Ramos (cell line): ENCODE measurements at regions not wholly inside any gene's neighbourhood (a gene's known extent, or its start where the extent isn't known, plus 50 kb on each side); places are given as distances from the start of the nearest gene placed in this dataset.
"Not testable (repeated sequence)": the region's sequence is repeated elsewhere in the genome, so short reads cannot be mapped to it uniquely, and the experiment has no call there.

Source experiments
- in situ Hi-C: fragments of 300-500 bp; cut with MboI; formaldehyde crosslinking; loops from one replicate; pipeline ENCODE4 v1.14.3; 2022; ENCODE audit warnings: low sequenced_read_pairs; ENCODE audit not compliant: unreplicated experiment

DNA sequence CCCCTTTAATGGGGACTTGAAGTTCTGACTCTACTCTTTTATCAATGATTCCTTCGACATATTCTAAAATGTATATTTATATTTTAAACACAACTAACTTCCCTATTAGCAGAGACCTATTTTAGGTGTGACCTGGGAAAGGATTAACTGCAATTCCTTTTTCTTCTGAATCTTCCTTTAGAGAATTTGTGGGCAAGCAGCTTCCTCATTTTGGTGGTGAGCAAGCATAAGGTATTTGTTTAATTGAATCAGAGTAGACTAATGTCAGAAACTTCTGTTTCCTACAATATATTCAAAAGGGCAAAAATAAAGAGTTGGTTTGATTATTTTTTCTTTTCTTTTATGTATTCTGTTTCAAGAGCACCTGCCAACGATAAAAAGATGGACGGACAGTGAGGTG lies 237.0 kb downstream of the IKZF2 start:
- in situ Hi-C loops = no loop called here

DNA sequence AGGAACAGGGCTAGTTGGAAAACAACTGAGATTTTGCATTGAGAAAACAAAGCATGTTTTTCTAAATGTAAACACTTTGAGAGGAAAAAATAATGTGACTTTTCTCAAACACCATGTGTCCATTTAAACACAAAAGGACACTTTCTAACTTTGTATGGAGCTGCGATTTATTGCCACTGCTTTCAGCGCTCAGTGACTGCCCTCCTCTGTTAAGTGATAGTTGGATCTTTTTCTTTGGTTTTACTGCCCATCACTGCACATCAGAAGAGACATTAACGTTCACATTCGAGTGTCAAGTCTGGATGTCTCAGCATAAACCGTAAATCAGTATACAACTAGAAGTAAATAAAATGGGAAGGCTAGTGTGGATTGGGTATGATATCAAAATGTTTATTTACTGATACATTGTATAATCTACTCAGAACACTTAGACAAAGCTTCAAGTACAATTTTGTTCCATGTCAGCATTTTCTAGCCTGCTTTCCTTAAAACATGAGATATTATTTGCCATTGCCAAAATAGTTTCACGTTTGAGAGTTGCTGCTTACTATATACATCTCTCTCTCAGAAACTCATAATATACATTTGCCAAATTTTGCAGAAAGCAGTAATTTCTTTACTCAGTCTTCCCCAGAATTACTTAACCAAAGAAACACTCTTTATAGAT lies 237.6 kb downstream of the IKZF2 start:
- in situ Hi-C loops = no loop called here

DNA sequence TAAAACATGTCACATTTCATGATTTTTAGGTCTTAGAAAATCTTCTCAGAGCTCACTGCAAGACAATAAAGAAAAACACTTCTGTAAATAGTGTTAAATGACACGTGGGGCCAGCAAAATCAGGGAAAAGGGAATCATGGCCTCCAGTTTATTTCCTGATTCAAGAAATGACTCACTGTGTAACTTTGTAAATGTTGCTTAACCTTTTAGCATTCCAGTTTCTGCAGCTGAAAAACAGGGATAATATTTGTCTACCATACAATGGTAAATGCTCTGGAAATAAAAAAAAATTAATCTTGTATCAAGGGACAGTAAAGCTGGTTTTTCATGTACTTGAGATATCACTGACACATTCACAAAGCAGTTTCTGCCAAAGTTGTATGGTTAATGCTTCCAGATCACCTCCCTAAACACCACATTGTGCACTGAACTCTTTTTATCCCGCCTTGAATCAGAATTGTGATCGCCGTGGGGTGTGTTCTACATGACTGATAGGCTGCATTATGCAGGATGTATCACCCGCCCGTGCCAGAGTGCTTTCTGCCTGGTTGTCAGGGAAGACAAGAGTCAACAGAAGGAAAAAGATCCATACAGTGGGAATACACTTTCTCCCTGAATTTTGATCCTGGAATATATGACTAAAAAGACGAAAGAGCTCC lies 238.8 kb downstream of the IKZF2 start:
- in situ Hi-C loops = no loop called here

DNA sequence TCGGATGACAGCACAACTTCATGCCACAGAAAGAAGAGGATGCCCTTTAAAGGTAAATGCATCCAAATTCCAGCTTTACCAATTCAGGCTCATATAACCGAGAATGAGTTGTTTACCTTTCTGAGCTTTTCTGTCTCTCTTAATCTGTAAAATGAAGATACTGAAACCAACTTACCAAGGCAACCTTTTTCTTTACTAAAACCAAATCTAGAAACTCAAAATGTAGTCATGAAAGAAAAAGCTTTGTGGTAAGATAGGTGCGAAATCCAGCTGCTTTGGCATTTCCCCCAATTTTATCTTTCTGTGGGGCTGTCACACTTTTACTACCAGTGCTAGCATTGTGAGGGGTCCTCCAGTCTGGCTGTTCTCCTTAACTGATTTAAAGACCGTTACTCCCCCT lies 240.4 kb downstream of the IKZF2 start:
- in situ Hi-C loops = no loop called here

DNA sequence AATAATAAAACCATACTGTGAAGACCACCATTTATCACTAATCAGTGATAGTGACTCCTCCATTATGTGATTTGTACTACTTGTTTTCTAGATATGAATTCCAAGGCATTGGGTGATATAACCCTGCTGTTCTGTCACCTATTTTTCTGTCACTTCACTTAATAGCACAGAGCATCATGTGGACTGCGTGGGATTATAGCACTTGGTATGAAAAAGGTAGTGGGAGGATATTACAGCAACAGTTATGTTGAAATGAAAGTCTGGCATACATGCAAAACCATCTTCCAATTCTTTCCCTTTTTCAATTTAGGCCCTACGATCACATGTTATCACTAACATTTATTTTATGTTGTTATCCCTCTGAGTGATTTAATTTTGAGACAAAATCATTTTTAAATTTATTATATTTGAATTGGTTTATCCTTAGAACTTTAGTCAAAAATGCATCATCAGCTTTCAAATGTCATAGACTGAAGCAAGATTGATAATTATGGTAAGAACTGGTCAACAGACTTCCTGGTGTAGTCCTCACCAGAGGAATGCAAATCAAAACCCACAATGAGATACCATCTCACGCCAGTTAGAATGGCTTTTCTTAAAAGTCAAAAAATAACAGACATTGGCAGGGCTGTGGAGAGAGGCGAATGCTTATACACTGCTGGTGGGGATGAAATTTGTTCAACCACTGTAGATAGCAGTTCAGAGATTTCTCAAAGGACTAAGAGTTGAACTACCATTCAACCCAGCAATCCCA lies 242.6 kb downstream of the IKZF2 start:
- in situ Hi-C loops = no loop called here

DNA sequence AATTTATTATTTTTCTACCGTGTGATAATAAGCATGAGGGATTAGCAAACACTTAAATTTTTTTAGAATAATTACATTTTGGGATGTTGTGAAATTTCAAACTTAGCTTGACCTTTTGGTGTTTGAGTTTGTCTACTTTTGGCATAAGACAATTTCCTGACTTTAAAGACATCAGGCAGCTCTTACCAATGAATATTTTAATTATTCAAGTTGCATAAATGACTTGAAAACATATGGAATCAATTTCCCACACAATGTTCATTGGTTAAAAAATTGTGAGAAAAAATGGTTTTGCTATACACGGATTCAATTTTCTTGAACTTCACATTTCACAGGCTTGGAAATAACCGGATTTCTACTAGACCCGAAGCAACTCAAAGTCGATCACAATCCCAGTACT lies 243.4 kb downstream of the IKZF2 start:
- in situ Hi-C loops = no loop called here

DNA sequence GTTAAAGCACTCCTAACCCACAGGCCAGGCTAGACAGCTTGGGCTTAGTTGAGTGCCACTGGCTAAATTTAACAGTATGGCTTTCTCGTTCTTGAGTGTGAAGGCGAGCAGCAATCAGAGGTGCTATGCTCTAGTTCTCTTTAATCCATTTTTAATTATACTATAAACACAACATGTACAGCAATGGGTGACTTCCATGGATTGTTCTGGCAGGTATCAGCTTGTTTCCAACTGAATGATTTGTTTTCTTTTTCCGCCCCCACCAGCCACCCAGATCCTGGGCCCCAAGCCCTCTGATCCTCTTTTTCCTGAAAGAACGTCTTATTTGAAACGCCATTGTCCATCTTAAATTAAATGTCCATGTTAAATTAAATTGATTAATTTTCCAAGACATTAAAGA lies 244.8 kb downstream of the IKZF2 start:
- in situ Hi-C loops = no loop called here

DNA sequence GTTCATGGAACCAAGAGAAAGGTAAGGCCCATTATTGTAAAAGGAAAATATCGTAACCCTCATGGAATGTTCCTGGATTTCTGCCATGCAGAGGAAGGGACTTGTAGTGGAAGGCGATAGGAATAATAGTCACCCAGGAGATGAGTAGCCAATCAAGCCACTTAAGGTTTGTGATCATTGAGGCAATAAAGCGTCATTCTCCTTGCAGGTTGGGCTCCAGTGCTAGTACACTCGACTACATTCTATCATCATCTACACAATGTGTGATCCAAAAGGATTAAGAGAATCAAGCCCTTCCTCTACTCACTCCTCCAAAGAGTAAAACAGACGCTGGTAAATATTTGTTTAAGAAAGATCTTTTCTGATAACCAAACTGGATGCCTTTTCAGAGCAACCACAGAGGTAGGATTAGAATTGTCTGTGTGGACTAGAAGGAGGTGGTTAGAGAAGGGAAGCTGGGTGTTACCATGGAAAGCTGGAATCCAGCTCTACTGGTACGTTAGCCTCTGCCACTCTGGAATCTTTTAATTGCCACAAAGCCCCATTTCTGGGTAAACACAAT lies 245.7 kb downstream of the IKZF2 start:
- in situ Hi-C loops = no loop called here

DNA sequence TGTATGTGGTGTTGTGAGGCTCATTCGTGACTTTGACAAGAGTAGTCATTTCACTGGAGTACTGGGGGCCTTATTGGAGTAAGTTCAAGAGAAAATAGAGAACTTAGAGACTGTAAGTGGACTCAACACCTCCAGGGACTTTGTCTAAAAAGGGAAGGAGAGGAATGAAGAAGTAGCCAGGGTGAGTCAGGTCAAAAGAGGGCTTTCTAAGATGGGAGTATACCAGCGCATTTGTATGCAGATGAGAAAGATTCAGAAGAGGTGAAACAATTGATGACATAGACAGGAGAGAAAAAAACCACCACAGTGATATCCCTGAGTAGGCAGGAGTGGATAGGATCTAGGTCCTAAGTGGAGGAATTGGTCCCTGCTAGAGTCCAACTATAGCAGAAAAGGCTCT lies 246.8 kb downstream of the IKZF2 start:
- in situ Hi-C loops = no loop called here

DNA sequence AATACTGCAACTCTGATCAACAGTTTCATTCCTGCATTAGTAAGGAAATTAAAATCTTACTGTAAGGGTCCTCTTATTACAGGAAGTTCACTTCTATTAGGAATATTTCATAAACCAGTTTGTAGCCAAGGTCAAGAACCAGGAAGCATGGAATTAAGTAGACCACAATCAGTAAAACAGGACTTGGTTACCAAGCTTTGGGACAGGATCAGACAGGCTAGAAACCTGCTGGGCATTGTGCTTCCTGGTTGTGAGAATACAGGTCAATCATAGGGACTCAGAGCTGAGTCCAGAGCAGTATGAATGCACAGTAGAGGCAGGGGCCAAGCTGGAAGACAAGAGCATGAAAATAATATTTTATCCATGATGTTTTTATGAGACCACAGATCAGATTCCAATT lies 248.0 kb downstream of the IKZF2 start:
- in situ Hi-C loops = no loop called here

DNA sequence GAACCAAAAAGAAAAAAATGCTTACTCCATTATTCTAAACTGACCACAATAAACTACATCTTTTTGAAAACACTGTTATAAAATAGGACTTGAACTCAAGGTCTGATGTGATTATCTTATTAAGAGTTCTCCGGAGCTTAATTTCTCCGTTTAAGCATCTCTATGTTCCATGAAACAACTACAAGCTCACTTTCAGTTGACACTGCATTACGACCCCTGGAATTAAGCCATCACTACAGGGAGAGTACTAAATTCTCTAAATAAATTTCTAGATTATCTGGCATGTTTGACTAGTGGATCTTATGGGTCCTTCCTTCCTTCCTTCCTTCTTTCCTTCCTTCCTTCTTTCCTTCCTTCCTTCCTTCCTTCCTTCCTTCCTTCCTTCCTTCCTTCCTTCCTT lies 249.0 kb downstream of the IKZF2 start:
- in situ Hi-C loops = no loop called here

DNA sequence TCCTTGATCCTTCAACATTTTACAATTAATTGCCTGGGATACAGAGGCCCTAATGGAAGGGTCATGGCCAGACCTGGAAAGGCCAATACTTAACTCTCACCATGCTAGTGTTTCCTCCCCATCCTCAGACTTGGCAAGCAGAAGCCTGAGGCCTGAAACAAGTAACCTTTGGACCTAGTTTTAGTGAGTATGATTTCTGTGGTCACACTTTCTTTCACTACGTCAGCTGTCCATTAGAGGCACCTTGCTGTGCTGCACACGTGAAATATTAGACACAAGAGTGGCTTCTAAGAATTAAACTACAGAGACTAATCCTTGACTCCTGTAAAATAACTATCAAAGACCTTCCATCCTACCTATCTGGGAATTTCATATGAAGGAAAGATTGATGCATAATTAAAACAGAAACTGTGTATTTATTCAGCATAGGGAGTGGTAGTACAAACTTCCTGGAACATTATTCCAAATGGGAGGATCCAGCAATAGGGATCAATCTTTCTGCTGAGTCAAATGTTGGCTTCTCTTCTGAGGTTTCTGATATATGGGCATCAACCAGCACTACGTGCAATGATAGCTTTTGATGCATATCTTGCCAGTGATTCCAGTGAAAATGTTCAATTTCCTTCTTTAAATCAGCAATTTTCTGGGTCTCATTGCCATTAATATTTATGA lies 249.7 kb downstream of the IKZF2 start:
- in situ Hi-C loops = no loop called here

DNA sequence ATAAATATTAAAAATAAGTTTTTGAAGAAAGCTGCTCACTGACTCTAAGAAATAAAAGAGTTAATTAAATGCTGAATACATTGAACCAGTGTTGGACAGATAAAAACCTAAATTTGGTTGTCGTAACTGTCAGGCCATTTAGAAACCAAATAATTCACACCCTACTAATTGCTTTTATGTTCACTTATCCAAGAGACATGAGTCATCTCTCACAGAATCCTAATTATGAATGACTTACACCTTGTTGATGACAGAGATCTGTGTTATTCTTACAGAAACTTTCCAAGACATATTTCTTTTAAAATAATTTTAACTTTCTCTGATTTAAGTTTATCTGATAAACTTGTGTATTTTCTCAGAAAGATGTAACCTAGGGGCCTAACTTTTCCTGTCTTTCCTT lies 250.7 kb downstream of the IKZF2 start:
- in situ Hi-C loops = no loop called here

DNA sequence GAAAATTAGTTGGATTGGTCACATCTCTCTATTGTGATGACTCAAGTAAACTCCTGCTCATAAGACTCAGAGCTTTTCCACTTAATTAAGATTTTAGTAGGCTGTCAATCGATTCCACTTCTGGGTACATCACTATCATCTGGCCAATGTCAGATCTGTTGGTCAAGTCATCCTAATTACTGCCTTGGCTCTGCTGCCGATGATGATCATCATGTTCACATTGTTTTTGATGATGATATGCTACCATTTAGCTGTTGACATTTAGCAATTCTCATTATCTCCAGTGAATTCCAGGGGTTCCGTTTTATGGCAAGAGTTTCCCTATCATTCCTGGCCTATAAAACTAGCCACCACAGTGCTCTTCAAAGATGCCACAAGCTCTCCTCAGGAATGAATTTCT lies 253.4 kb downstream of the IKZF2 start:
- in situ Hi-C loops = no loop called here

DNA sequence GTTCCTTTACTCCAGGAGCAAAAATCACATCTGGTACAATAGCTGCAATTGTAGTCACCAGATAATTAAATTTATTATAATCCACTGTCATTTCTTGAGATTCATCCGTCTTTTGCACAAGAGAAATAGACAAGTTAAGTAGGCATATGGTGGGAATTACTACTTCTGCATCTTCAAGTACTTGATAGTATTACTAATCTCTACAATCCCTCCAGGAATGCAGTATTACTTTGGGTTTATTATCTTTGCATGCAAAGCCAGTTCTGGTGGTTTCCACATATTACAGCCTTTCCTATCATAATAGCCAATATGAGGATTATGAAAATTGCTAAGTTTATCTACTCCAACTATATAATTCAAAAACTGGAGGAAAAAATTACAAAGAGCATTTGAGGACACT lies 254.1 kb downstream of the IKZF2 start:
- in situ Hi-C loops = no loop called here

DNA sequence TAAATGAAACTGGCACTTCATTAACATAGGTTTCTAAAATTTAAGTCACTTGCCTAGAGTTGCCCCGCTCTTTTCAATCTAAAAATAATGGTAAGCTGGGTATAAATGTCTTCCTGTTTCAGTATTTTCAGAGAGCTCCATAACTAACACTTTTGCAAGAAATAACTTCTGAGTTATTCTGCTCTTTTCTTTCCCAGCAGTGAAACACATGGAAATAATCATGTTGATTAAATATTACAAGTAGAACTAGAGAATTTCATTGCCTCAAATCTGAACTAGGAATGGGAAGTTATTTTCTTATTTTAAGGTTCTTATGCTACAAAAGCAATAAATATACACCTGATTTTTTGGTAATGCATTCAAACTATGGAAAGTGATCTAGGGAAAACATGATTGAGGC lies 257.4 kb downstream of the IKZF2 start:
- in situ Hi-C loops = no loop called here

DNA sequence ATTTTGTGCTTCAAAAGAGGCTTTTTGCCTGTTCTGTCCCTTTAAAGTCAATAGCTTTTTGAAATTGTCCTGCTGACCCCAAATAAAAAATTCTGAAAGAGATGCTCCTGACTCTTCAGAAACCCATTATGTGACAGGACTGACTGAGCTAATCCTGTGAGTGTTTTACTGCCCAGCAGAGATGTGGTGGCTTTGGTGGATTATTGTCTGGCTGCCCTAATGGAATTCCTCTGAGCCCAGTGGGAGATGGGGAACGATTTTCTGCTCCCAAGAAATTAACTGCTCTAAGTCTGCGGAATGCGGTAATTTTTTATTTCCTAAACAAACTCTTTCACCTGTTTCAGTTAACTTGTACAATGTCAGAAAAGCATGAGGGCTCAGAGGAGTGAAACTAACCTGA lies 258.2 kb downstream of the IKZF2 start:
- in situ Hi-C loops = no loop called here

DNA sequence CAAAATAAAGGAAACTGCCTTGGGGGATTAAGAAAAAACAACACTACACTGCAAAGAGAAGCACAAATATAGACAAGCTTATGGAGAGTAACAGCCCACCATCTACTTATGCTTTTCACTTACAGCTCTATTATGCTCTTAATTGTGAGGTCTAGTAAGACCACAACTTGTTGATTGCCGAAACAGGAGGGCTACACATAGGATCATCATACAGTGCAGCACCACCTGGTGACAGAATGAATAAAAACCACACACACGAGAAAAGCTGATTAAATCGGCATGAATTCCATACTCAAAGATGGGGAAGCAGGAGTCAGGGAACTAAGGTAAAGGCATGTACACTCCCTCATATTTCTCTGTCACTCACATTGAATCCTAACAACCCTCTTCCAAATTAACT lies 259.2 kb downstream of the IKZF2 start:
- in situ Hi-C loops = no loop called here

DNA sequence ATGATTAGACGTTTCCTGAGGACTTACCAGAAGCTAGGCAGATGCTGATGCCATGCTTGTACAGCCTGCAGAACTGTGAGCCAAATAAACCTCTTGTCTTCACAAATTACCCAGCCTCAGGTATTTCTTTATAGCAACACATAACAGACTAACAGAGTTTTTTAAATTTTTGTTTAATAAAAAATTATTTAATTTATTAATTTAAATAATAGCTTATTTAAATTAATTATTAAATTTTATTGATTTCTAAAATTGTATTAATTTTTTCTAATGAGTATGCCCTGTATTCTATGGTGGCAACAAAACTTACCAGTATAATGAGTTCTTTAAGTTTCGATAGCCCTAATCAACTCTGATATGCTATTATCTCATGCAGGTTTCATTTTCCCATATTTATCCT lies 259.8 kb downstream of the IKZF2 start:
- in situ Hi-C loops = no loop called here

DNA sequence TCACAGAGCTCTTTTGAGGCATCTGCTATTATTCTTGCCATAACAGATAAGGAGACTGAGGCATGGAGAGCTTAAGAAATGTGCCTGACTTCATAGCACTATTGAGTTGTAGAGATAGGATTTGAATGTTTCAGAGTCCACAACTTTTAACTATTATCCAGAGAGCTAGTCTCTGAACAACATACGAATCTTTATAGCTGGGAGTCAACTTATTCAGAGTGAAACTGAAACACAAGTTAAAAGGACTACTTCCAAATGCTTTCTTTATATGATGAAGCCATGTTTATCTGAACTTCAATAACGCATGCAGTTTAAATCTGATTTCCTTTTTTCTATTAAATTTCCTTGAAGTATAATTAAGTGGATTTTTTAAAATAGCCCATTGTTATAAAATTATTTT lies 268.8 kb downstream of the IKZF2 start:
- in situ Hi-C loops = no loop called here

DNA sequence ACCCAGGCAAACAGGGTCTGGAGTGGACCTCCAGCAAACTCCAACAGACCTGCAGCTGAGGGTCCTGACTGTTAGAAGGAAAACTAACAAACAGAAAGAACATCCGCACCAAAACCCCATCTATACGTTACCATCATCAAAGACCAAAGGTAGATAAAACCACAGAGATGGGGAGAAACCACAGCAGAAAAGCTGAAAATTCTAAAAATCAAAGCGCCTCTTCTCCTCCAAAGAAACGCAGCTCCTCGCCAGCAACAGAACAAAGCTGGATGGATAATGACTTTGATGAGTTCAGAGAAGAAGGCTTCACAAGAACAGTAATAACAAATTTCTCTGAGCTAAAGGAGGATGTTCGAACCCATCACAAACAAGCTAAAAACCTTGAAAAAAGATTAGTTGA lies 274.9 kb downstream of the IKZF2 start:
- in situ Hi-C loops = not testable (repeated sequence)
